NCI-H1930 (cell line): ENCODE measurements at regions not wholly inside any gene's neighbourhood (a gene's known extent, or its start where the extent isn't known, plus 50 kb on each side); places are given as distances from the start of the nearest gene placed in this dataset.

Experiments
- DNase-seq, 2 experiments: peaks; one replicate each; lab custom pipeline; 2025; lab: John Stamatoyannopoulos, UW

GRCh38 chr21:19648391-19648790, 1244.8 kb upstream of the TMPRSS15 start:
- no peak for DNase-seq

- DNase-seq, result no peak
Measured at GRCh38 chr21:19683492-19683891, 1279.9 kb upstream of the TMPRSS15 start.

DNA sequence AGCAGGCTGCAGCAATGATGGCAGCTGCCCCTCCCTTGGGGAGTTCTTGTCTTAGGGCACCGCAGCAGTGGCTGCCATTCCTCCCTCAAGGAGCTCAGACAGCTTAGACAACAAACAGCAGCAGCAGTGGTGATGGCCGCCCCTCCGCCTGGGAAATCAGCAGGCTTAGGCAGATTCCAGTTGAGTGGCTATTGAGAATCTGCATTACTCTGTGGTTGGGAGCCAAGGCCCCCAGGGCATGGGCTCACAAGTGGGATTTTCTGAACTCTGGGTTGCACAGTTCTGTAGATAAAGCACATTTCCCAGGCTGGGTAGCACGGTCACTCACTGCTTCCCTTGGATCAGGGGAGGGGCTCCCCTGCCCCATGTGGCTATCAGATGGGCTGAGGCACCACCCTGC, 1280.7 kb upstream of the TMPRSS15 start:
- no peak for DNase-seq

DNA sequence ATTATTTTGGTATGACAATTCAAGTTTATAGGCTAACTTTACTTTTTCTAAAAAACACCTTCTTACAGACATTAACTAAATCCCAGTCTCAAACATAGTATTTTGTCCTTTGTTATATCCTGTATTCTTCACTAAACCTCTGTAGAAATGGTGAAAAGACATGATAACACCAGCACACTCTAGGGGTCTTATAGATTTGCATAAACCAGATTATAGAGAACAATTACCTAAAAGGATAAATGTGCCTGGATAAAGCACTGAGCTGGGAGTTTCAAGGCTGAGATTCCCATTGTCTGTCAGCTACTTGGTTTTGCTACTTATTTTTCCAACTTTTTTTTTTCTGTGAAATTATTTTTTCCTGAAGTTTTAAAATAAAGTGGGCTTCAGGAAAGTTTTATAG, 1288.6 kb upstream of the TMPRSS15 start:
- DNase-seq, result no peak

GRCh38 chr21:19695796-19696195, 1292.2 kb upstream of the TMPRSS15 start:
- DNase-seq, result no peak

GRCh38 chr21:19700476-19700875, 1296.9 kb upstream of the TMPRSS15 start:
- DNase-seq, result no peak

GRCh38 chr21:19702726-19703125, 1295.5 kb upstream of the NCAM2 start:
- no peak for DNase-seq

DNA sequence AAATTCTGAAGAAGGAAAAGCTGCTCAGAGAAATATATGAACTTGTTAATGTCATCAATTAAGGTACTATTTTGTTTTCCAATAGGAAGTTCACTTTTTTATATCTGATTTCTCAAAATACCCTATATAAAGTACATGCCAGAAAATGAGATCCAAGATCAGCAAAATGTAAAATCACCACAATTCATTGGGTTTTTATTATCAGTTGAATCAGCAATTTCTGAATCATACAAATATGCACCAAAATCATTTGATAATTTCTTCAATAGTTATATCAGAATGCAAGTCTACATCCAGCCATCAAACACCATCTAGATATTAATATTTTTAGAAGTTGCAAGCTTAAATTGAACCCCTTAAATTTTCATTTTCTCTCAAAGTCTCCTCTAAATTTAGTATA, 1293.4 kb upstream of the NCAM2 start:
- no peak for DNase-seq

GRCh38 chr21:19712441-19712840, 1285.8 kb upstream of the NCAM2 start:
- no peak for DNase-seq

- no peak for DNase-seq
Measured at GRCh38 chr21:19713313-19713712, 1284.9 kb upstream of the NCAM2 start.

- DNase-seq, result no peak
Measured at GRCh38 chr21:19724081-19724480, 1274.1 kb upstream of the NCAM2 start.

DNA sequence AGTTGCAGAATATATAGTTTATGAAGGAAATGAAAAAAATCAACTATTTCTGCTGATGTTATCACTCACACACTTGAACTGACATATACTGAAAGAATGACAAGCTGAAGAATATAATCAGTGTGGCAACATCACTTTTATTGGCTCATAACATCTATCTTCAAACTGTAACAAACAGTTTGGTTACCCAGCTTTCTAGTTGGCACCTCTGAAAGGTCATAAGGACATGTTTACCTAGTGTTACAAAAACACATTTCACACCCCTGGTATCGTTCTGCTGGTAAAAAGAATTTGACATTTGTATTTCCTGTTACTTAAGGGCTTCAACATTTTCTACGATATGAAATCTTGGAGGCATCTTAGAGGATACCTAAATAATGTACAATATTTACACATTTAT, 1267.0 kb upstream of the NCAM2 start:
- no peak for DNase-seq

GRCh38 chr21:19759836-19760235, 1238.4 kb upstream of the NCAM2 start:
- no peak for DNase-seq

DNA sequence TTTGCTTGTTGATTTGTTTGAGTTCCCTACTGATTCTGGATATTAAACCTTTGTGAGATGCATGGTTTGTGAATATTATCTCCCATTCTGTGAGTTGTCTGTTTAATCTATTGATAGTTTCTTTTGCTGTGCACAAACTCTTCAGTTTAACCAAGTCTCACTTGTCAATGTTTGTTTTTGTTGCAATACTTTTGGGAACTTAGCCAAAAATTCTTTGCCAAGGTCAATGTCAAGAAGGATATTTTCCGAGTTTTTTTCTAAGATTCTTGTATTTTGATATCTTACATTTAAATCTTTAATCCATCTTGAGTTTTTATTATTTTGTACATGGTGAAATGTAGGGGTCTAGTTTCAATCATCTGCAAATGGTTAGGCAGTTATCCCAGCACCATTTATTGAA, 1230.7 kb upstream of the NCAM2 start:
- DNase-seq, result no peak

DNA sequence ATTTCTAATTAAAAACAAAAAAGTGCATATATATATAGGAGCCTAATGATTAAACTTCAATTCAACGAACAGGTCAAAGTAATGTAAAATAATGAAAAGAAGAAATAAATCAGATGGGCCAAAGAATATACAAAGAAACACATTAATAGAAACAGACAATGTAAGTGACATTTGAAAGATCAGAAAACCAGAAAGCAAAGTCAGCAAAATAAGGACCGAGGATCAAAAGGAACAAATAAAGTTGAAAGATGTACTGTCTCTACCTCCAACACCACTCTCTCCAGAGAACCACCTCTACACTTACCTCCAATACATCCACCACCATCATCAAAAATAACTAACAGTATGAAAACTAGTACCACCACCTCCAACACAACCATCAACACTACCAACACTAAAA, 1226.3 kb upstream of the NCAM2 start:
- no peak for DNase-seq

DNA sequence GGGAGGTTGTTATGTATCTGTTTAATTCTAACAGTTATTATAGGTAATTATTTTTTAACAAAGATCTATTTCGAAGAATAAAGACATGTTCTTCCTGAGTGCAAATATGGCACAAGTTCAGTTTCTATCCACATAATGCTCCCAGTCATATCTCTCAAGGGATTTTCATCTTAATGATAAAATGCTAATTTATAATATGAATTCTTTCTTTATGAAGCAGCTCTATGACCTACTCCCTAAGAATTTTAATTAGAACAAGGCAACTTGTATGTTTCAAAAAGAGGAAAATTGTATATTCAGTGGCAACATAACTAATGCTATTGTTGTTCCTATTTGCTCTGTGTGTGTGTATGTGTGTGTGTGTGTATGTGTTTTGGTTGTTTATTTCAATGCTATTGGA, 1222.1 kb upstream of the NCAM2 start:
- DNase-seq, result no peak

- no peak for DNase-seq
Measured at GRCh38 chr21:19781881-19782652, 1216.1 kb upstream of the NCAM2 start.

DNA sequence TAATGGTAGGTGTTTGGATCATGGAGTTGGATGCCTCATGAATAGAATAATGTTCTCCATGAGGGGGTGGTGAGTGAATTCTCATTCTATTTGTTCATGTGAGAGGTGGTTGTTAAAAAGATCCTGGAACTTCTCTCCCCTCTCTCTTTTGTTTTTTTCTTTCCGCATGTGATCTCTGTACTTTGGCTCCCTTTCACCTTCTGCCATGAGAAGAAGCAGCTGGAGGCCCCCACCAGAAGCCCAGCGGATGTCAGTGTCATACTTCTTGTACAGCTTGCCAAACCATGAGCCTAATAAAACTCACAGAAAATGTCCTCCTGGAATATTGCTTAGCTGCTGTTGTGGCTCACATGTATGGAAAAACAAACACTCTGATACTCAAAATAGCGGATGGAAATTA, 1212.3 kb upstream of the NCAM2 start:
- DNase-seq, result no peak

DNA sequence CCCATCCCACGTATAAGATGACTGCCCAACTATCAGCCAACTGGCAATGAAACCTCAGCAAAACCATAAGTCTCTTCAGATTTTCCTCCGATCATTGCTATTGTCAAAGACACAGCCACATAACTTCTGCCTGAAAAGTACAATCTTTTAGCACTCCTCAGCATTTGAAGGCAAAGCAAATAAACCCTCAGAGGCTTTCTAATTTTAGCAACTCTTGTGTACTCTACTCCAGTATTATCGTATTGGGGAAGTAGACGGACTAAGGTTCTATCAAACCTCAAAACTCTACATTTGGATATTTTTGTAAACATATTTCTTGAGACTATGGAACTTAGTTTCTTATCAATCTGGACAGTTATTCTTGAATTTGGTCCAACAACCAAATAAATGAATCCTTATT, 1206.2 kb upstream of the NCAM2 start:
- DNase-seq, result no peak

GRCh38 chr21:19807201-19807600, 1191.0 kb upstream of the NCAM2 start:
- no peak for DNase-seq

DNA sequence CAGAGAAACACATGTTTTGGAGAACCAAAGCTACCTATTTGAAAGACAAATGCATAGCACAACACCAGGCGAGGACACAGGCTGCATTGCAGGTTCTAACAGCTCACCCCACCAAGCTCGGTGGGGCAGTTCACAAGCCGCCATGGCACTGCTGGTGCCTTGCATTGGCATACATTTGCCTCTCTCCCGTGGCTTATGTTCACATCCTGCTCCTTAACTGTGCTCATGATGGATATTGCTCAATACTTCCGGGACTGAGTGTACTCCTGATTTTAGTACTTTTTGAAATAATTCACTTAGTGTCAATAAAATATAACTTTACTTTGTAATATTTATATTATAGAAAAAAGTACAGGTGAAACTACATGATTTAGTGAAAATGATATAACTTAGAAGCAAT, 1187.4 kb upstream of the NCAM2 start:
- DNase-seq, result no peak

DNA sequence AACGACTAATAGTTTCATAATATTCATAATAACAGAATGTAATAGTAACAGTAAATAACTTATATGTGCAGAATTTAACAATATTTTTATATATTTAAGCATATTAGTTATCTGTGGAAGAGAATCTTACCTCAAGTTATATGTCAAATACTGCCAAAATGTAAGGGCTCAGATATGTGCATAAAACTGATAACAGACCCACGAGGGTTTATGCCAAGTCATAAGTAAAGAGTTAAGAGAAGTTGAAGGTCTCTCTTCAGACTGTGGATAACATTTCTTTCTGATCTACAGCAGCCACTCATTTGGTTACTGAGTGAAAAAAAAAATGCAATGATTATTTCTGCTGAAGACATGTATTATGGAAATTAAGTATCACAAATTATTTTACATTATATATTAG, 1167.8 kb upstream of the NCAM2 start:
- DNase-seq, result no peak

DNA sequence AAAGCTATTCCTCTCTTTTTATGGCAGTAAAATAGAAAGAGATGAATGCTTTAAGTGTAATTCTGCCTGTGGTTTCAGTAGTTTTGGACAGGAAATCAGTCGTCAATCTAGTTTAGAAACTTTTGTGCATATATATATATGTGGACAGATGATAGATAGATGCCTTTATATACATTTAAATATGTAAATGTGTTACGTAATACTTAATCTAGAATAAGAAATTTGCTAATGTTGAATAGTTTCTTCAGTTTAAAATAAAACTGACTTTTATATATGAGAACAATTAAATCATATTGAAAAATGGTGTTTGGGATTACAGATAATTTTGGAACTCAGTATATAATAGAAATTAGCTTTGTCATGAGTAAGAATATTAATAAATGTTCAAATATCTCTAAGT, 1165.7 kb upstream of the NCAM2 start:
- no peak for DNase-seq

- no peak for DNase-seq
Measured at GRCh38 chr21:19833082-19833481, 1165.1 kb upstream of the NCAM2 start.
